OCI-LY3 (cell line): ENCODE measurements at regions not wholly inside any gene's neighbourhood (a gene's known extent, or its start where the extent isn't known, plus 50 kb on each side); places are given as distances from the start of the nearest gene placed in this dataset.

Experiments used
- H2AFZ ChIP-seq: fragments of 200-600, 300-600 bp; shearing (Covaris generic); 2 replicates; pipeline ENCODE4 v1.6.0; 2014; ENCODE audit warnings: antibody characterized with exemption, low read depth, low read length
- H3K27ac ChIP-seq: fragments of 200-600, 300-600 bp; sonication (generic); 2 replicates; pipeline ENCODE4 v1.5.1; 2014; ENCODE audit warnings: mild to moderate bottlenecking, low read length, moderate library complexity, mixed read lengths
- H3K27me3 ChIP-seq: fragments of 200-600, 300-600 bp; sonication (generic); 2 replicates; pipeline ENCODE4 v1.6.1; 2014; ENCODE audit warnings: low read depth, low read length, mixed read lengths
- H3K36me3 ChIP-seq: fragments of 200-600, 300-600 bp; sonication (generic); replicated peaks from 2 replicates; pipeline ENCODE3; 2014; ENCODE audit warnings: low read depth, low read length, mixed read lengths
- H3K4me1 ChIP-seq: fragments of 300-600, 200-600 bp; sonication (generic); 2 replicates; pipeline ENCODE4 v1.6.1; 2014; ENCODE audit warnings: low read length, mixed read lengths
- H3K4me2 ChIP-seq: fragments of 200-600, 300-600 bp; sonication (generic); 2 replicates; pipeline ENCODE4 v1.6.1; 2014; ENCODE audit warnings: low read length, mixed read lengths
- H3K4me3 ChIP-seq: fragments of 300-600, 200-600 bp; sonication (generic); 2 replicates; pipeline ENCODE4 v1.5.1; 2014; ENCODE audit warnings: antibody characterized with exemption, mild to moderate bottlenecking, low read length, moderate library complexity
- H3K79me2 ChIP-seq: fragments of 300-600, 200-600 bp; shearing (Covaris generic); 2 replicates; pipeline ENCODE4 v1.6.1; 2014; ENCODE audit warnings: mild to moderate bottlenecking, low read length, mixed read lengths
- H3K9ac ChIP-seq: fragments of 300-600, 200-600 bp; shearing (Covaris generic); 2 replicates; pipeline ENCODE4 v1.6.0; 2014; ENCODE audit warnings: mild to moderate bottlenecking, low read length, moderate library complexity
- H3K9me3 ChIP-seq: fragments of 200-600, 300-600 bp; shearing (Covaris generic); 2 replicates; pipeline ENCODE4 v1.6.1; 2014; ENCODE audit warnings: low read length, mixed read lengths; ENCODE audit not compliant: insufficient read depth
- H4K20me1 ChIP-seq: fragments of 200-600, 300-600 bp; sonication (generic); 2 replicates; pipeline ENCODE4 v1.6.1; 2016; ENCODE audit warnings: low read length, mixed read lengths; ENCODE audit not compliant: insufficient read depth
- CTCF ChIP-seq: fragments of 200-600, 300-600 bp; sonication (generic); IDR thresholded peaks from 2 replicates; pipeline ENCODE4 v1.5.1; 2014; ENCODE audit warnings: antibody characterized with exemption, low read length, low read depth
- EZH2phosphoT487 ChIP-seq: fragments of 200-600 bp; shearing (Covaris generic); IDR thresholded peaks from 2 replicates; pipeline ENCODE4 v1.6.1; 2018; ENCODE audit warnings: antibody characterized with exemption, mixed run types, low read depth

DNA sequence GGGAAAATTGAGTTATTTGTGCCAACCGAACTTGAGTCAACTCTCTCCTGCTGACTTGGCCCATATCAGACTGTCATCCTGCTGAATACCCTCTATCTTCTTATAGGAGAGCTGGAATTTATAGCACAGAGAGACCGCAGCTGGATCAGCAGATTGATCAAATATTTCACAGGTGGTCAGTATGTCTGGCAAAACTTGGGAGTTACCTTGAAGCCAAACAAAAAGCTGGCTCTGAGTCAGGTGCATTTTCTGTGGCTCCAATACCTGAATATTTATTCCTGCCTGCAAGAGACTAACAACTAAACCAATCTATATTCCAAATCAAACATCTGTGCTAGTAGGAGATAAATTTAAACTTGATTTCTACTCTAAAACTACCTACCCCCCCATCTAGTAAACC lies 752.1 kb upstream of the ALCAM start:
- H3K4me1 ChIP-seq, result peaks cover 14% of the 10 kb centered on the region
- no peaks in the 10 kb centered on the region for H4K20me1 ChIP-seq
- no peaks in the 10 kb centered on the region for H3K79me2 ChIP-seq
- no peak overlapping the region for H3K9ac ChIP-seq
- TF ChIP-seq CTCF (no peak), EZH2phosphoT487 (no peak)
- no peak overlapping the region for H2AFZ ChIP-seq
- H3K27me3 ChIP-seq, result no peaks in the 10 kb centered on the region
- no peaks in the 10 kb centered on the region for H3K36me3 ChIP-seq
- H3K9me3 ChIP-seq, result no peaks in the 10 kb centered on the region
- H3K4me2 ChIP-seq, result no peak overlapping the region
- H3K27ac ChIP-seq, result no peak overlapping the region
- no peak overlapping the region for H3K4me3 ChIP-seq

- H3K9ac ChIP-seq, result no peak overlapping the region
- no peak overlapping the region for H3K4me2 ChIP-seq
- H3K9me3 ChIP-seq, result 0 out of 2 replicates have a peak, but pooled peaks cover 3% of the 10 kb centered on the region
- H3K4me3 ChIP-seq, result no peak overlapping the region
- no peaks in the 10 kb centered on the region for H3K79me2 ChIP-seq
- H3K4me1 ChIP-seq, result peaks cover 3% of the 10 kb centered on the region; the same call in 1 of the 2 replicates
- TF ChIP-seq CTCF, result peak; percentile 74
- TF ChIP-seq EZH2phosphoT487, result no peak
- H2AFZ ChIP-seq, result no peak overlapping the region
- peaks cover 14% of the 10 kb centered on the region for H3K36me3 ChIP-seq
- no peaks in the 10 kb centered on the region for H4K20me1 ChIP-seq
- no peak overlapping the region for H3K27ac ChIP-seq
- H3K27me3 ChIP-seq, result no peaks in the 10 kb centered on the region
These were observed 738.4 kb upstream of the ALCAM start for GRCh38 chr3:104628185-104628789.

GRCh38 chr3:104629038-104629437 lies 737.7 kb upstream of the ALCAM start:
- H3K4me1 ChIP-seq, result peaks cover 3% of the 10 kb centered on the region; the same call in 1 of the 2 replicates
- TF ChIP-seq EZH2phosphoT487 (no peak), CTCF (no peak)
- no peak overlapping the region for H3K27ac ChIP-seq
- H3K4me3 ChIP-seq, result no peak overlapping the region
- H2AFZ ChIP-seq, result no peak overlapping the region
- no peak overlapping the region for H3K4me2 ChIP-seq
- 0 out of 2 replicates have a peak, but pooled peaks cover 3% of the 10 kb centered on the region for H3K9me3 ChIP-seq
- H3K36me3 ChIP-seq, result peaks cover 14% of the 10 kb centered on the region
- no peaks in the 10 kb centered on the region for H3K27me3 ChIP-seq
- no peaks in the 10 kb centered on the region for H3K79me2 ChIP-seq
- no peaks in the 10 kb centered on the region for H4K20me1 ChIP-seq
- H3K9ac ChIP-seq, result no peak overlapping the region

DNA sequence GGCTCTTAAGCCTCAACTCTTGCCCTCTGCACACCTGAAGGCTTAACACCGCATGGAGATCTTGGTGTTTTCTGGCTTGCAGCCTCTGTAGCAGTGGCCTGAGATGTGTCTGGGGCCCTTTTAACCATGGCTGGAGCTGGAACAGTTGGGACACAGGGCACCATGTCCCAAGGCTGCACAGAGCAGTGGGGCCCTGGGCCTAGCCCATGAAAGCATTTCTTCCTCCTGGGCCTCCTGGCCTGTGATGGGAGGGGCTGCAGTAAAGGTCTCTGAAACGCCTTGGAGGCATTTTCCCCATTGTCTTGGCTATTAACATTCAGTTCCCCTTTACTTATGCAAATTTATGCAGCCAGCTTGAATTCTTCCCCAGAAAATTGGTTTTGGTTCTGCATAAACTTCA lies 735.5 kb upstream of the ALCAM start:
- Histone ChIP-seq H3K9ac (no peak overlapping the region), H3K4me2 (no peak overlapping the region), H4K20me1 (no peaks in the 10 kb centered on the region), H2AFZ (no peak overlapping the region), H3K79me2 (no peaks in the 10 kb centered on the region), H3K4me1 (peaks cover 3% of the 10 kb centered on the region; the same call in 1 of the 2 replicates), H3K4me3 (no peak overlapping the region), H3K27ac (no peak overlapping the region), H3K9me3 (0 out of 2 replicates have a peak, but pooled peaks cover 3% of the 10 kb centered on the region), H3K27me3 (no peaks in the 10 kb centered on the region), H3K36me3 (peaks cover 14% of the 10 kb centered on the region)
- TF ChIP-seq CTCF (no peak), EZH2phosphoT487 (no peak)
